22Rv1 (cell line): ENCODE measurements at regions not wholly inside any gene's neighbourhood (a gene's known extent, or its start where the extent isn't known, plus 50 kb on each side); places are given as distances from the start of the nearest gene placed in this dataset.

Experiments
- CTCF ChIP-seq: fragments of 450-650 bp; IDR thresholded peaks from 2 replicates; pipeline ENCODE4 v1.5.1; 2017; ENCODE audit warnings: mild to moderate bottlenecking
- ZFX ChIP-seq: fragments of 450-650 bp; IDR thresholded peaks from 2 replicates; pipeline ENCODE4 v1.6.1; 2017; ENCODE audit warnings: antibody characterized with exemption, borderline replicate concordance

GRCh38 chr11:120037111-120037510 is 100.8 kb downstream of the TRIM29 start:
- TF ChIP-seq CTCF (no peak), ZFX (no peak)
